ENCODE measurements at regions not wholly inside any gene's neighbourhood (a gene's known extent, or its start where the extent isn't known, plus 50 kb on each side); places are given as distances from the start of the nearest gene placed in this dataset.

DNA sequence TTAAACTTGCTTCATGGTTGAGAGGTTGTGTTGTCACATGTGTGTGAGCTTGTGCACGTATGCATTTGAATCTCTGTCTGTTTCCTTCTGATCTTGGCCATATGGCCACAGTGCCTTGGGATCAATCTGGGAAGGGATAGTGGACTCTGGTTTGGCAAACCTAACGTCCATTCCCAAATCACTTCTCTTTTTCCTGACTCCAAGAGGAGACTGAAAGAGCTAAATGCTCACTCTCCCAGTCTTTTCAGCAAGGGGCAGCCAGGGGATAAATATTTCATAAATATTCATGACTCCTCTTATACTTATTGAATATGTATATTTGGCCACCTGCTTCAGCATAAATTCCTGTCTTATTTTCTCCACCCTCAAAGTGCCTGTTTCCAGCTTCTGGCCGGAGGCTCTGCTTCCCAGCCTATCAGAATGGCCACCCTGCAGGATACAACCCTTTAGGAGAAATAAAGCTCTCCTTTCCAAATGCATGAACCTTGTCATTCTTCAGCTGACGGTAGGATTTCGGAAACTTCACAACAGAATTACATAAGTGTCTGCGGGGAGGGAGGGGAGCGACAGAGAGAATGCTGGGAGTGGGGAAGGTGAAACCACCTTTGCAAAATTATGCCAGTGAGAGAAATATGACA lies 112.2 kb upstream of the COPS8 start:
- Histone ChIP-seq H3K36me3 (no peaks in the 10 kb centered on the region), H3K4me3 (no peak overlapping the region), H3K27me3 (peaks cover 0 to 5% (median 0%) of the 10 kb centered on the region in 9 donors), H3K9me3 (no peaks in the 10 kb centered on the region), H3K4me1 (peaks cover 0 to 30% (median 3%) of the 10 kb centered on the region in 12 donors), H3K27ac (peak overlapping the region in 1 of 12 donors; percentile 37)
- intact Hi-C loops (cut with DNase I): no loop called here
- ATAC-seq (no peak), DNase-seq (no peak)
- WGBS, 4 donors: 82 to 87% (median 86%) methylated on average over 7 of the region's 7 CpGs
- TF ChIP-seq, protein P1, sequence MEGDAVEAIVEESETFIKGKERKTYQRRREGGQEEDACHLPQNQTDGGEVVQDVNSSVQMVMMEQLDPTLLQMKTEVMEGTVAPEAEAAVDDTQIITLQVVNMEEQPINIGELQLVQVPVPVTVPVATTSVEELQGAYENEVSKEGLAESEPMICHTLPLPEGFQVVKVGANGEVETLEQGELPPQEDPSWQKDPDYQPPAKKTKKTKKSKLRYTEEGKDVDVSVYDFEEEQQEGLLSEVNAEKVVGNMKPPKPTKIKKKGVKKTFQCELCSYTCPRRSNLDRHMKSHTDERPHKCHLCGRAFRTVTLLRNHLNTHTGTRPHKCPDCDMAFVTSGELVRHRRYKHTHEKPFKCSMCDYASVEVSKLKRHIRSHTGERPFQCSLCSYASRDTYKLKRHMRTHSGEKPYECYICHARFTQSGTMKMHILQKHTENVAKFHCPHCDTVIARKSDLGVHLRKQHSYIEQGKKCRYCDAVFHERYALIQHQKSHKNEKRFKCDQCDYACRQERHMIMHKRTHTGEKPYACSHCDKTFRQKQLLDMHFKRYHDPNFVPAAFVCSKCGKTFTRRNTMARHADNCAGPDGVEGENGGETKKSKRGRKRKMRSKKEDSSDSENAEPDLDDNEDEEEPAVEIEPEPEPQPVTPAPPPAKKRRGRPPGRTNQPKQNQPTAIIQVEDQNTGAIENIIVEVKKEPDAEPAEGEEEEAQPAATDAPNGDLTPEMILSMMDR (IDR thresholded peaks at IDR 0.05): no peak
- TF ChIP-seq POLR2A (IDR thresholded peaks at IDR 0.05): no peak

- Histone ChIP-seq H3K4me3 (no peak overlapping the region), H3K27me3 (peaks cover 0 to 5% (median 0%) of the 10 kb centered on the region in 9 donors), H3K9me3 (no peaks in the 10 kb centered on the region), H3K4me1 (peaks cover 0 to 30% (median 0%) of the 10 kb centered on the region in 12 donors), H3K36me3 (no peaks in the 10 kb centered on the region), H3K27ac (no peak overlapping the region)
- no peak for TF ChIP-seq POLR2A (IDR thresholded peaks at IDR 0.05)
- TF ChIP-seq, protein P1 (IDR thresholded peaks at IDR 0.05): no peak
- intact Hi-C loops (cut with DNase I): no loop called here
- no peak for ATAC-seq
- no peak for DNase-seq
Measured at GRCh38 chr2:236974148-236974547, 111.5 kb upstream of the COPS8 start.

DNA sequence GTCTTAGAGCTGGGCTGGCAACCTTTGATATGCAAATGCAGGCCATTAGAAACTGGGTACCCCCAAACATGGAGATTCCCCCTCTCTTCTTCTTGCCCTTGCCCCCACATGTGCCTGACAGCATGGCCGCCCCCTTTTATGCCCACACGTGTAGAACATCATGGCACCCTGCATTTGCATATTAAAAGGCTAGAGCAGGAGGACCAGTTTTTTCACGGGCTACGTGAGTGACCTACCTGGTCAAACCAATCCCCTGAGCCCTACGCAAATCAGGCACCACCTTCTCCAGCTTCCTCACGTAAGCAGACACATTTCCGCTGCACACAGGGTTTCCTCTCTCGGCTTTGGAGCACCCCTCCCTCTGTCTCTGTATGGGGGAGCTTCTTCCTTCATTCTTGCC lies 110.9 kb upstream of the COPS8 start:
- intact Hi-C loops (cut with DNase I): loop anchor here in 1 of 10 donors (5.0 kb wide), 1 partner anchor 312 kb away; no protein-coding TSS in a partner anchor
- WGBS, 4 donors: 70 to 95% (median 85%) methylated on average over 8 of the region's 8 CpGs
- H3K27me3 ChIP-seq: peaks cover 0 to 5% (median 0%) of the 10 kb centered on the region in 9 donors
- no peaks in the 10 kb centered on the region for H3K36me3 ChIP-seq
- H3K4me1 ChIP-seq: peaks cover 0 to 30% (median 0%) of the 10 kb centered on the region in 12 donors
- no peaks in the 10 kb centered on the region for H3K9me3 ChIP-seq
- TF ChIP-seq POLR2A (IDR thresholded peaks at IDR 0.05): no peak
- H3K27ac ChIP-seq: no peak overlapping the region
- ATAC-seq (no peak), DNase-seq (no peak)
- H3K4me3 ChIP-seq: no peak overlapping the region

DNA sequence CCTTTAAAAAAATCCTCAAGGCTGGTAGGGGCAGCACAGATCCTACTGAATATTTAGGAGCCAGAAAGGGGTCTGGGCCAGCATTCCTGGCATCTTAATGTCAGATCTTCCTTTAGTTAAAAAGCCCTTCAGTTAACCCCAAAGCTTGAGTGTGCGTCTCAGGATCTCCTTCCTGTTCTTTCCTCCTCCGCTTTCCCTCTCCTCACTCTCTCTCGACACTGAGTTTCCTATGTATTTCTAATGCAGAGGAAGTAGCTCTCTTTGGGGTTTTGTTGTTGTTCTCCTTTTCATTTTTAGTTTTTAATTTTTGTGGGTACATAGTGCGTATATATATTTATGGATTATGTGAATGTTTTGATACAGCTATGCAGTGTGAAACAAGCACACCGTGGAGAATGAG lies 109.9 kb upstream of the COPS8 start:
- ATAC-seq (no peak), DNase-seq (no peak)
- Histone ChIP-seq H3K27ac (no peak overlapping the region), H3K4me3 (no peak overlapping the region), H3K9me3 (no peaks in the 10 kb centered on the region), H3K4me1 (peaks cover 0 to 30% (median 0%) of the 10 kb centered on the region in 12 donors), H3K27me3 (peaks cover 0 to 5% (median 0%) of the 10 kb centered on the region in 9 donors), H3K36me3 (no peaks in the 10 kb centered on the region)
- 85 to 91% (median 89%) methylated on average over 5 of the region's 5 CpGs for WGBS, 4 donors
- TF ChIP-seq, protein P1 (IDR thresholded peaks at IDR 0.05): no peak
- TF ChIP-seq POLR2A (IDR thresholded peaks at IDR 0.05): no peak
- intact Hi-C loops (cut with DNase I): loop anchor here in 1 of 10 donors (5.0 kb wide), 1 partner anchor 313 kb away; no protein-coding TSS in a partner anchor
